Panc1 (cell line): ENCODE measurements at regions not wholly inside any gene's neighbourhood (a gene's known extent, or its start where the extent isn't known, plus 50 kb on each side); places are given as distances from the start of the nearest gene placed in this dataset.

Experiments
- ATAC-seq: fragments of 200-7000 bp; cut with Tn5 transposase; 2 replicates; pipeline ENCODE4 v1.9.1; 2020; ENCODE audit warnings: mild to moderate bottlenecking, moderate library complexity
- BruUV-seq: library from RNA; stranded (reverse); fragments of 400-500 nt; replicated peaks from 2 replicates; lab custom pipeline; 2021; lab: Mats Ljungman, UMichigan
- CTCF ChIA-PET: fragments of 300-600 bp; sonication (Branson Sonifier 250); formaldehyde crosslinking; loops from one replicate; lab custom pipeline; 2022; ENCODE audit warnings: antibody characterized with exemption; lab: Charles Lee
- POLR2A ChIA-PET: fragments of 300-600 bp; sonication (Branson Sonifier 250); formaldehyde crosslinking; loops from one replicate; lab custom pipeline; 2022; ENCODE audit warnings: antibody characterized with exemption; lab: Charles Lee
- DNase-seq: peaks from one replicate; pipeline ENCODE4 v3.0.0-alpha.2; 2010; ENCODE audit warnings: low read depth, low spot score
- H3K27ac ChIP-seq: 2 replicates; pipeline ENCODE4 v1.5.1; 2011; ENCODE audit warnings: mild to moderate bottlenecking, low read length, inconsistent platforms
- H3K27me3 ChIP-seq: fragments of 200-500 bp; sonication (Bioruptor generic); 2 replicates; pipeline ENCODE4 v1.6.0; 2014; ENCODE audit warnings: low read length, inconsistent platforms; ENCODE audit not compliant: control insufficient read depth, insufficient read depth
- H3K36me3 ChIP-seq: fragments of 200-500 bp; sonication (Bioruptor generic); 2 replicates; pipeline ENCODE4 v1.5.1; 2014; ENCODE audit warnings: inconsistent platforms, mild to moderate bottlenecking, low read length, moderate library complexity; ENCODE audit not compliant: control insufficient read depth, insufficient read depth
- H3K4me1 ChIP-seq: 2 replicates; pipeline ENCODE4 v1.5.1; 2011; ENCODE audit warnings: inconsistent platforms, mild to moderate bottlenecking, low read length, moderate library complexity; ENCODE audit not compliant: control insufficient read depth, insufficient read depth
- H3K4me3 ChIP-seq, 2 experiments: 2 replicates each; pipeline ENCODE4 v1.5.1; 2011 to 2012; ENCODE audit warnings: low read depth in 2 of 2, low read length in 2 of 2, mild to moderate bottlenecking in 2 of 2, inconsistent platforms in 1 of 2, moderate library complexity in 1 of 2
- H3K9me3 ChIP-seq: fragments of 200-500 bp; sonication (Bioruptor generic); 2 replicates; pipeline ENCODE4 v1.5.1; 2014; ENCODE audit warnings: low read depth, mild to moderate bottlenecking, inconsistent platforms, low read length, moderate library complexity; ENCODE audit not compliant: control insufficient read depth, insufficient read depth
- CTCF ChIP-seq: fragments of 450-650 bp; IDR thresholded peaks from 2 replicates; pipeline ENCODE4 v1.5.1; 2017; ENCODE audit warnings: mild to moderate bottlenecking
- POLR2AphosphoS5 ChIP-seq: IDR thresholded peaks from 2 replicates; pipeline ENCODE4 v1.6.1; 2012; ENCODE audit warnings: mild to moderate bottlenecking, low read depth, low read length, moderate library complexity
- SIN3A ChIP-seq: IDR thresholded peaks from 2 replicates; pipeline ENCODE4 v1.6.1; 2012; ENCODE audit warnings: low read depth, mild to moderate bottlenecking, low read length, moderate library complexity, borderline replicate concordance; ENCODE audit not compliant: insufficient read depth
- TCF7L2 ChIP-seq: IDR thresholded peaks from 2 replicates; pipeline ENCODE4 v1.6.1; 2011; ENCODE audit warnings: mild to moderate bottlenecking, low read depth, low read length, inconsistent platforms
- in situ Hi-C: cut with HindIII; loops from 2 replicates; pipeline ENCODE4 v1.10.0; 2016; ENCODE audit warnings: low sequenced_read_pairs, low pct_unique_long_range_greater_than_20kb
- intact Hi-C: fragments of 100-400 bp; cut with micrococcal nuclease; formaldehyde crosslinking; loops from one replicate; pipeline ENCODE4 v1.10.0; 2022; ENCODE audit not compliant: unreplicated experiment
- TF ChIP-seq, protein P1 (sequence below), 2 experiments: IDR thresholded peaks; 2 replicates each; pipeline ENCODE4 v1.6.1; 2011 to 2012; ENCODE audit warnings: low read depth in 2 of 2, control low read depth in 1 of 2, low read length in 1 of 2, mild to moderate bottlenecking in 1 of 2, moderate library complexity in 1 of 2; ENCODE audit not compliant: insufficient read depth in 1 of 2

GRCh38 chr18:67354692-67355091 is 161.8 kb downstream of the DSEL start:
- H3K4me1 ChIP-seq: no peaks in the 10 kb centered on the region
- intact Hi-C loops (no loop called here), in situ Hi-C loops (no loop called here)
- H3K27me3 ChIP-seq: no peaks in the 10 kb centered on the region
- H3K9me3 ChIP-seq: no peaks in the 10 kb centered on the region
- ATAC-seq (no peak), DNase-seq (no peak)
- TF ChIP-seq SIN3A (no peak), TCF7L2 (no peak), POLR2AphosphoS5 (no peak)
- TF ChIP-seq, protein P1, sequence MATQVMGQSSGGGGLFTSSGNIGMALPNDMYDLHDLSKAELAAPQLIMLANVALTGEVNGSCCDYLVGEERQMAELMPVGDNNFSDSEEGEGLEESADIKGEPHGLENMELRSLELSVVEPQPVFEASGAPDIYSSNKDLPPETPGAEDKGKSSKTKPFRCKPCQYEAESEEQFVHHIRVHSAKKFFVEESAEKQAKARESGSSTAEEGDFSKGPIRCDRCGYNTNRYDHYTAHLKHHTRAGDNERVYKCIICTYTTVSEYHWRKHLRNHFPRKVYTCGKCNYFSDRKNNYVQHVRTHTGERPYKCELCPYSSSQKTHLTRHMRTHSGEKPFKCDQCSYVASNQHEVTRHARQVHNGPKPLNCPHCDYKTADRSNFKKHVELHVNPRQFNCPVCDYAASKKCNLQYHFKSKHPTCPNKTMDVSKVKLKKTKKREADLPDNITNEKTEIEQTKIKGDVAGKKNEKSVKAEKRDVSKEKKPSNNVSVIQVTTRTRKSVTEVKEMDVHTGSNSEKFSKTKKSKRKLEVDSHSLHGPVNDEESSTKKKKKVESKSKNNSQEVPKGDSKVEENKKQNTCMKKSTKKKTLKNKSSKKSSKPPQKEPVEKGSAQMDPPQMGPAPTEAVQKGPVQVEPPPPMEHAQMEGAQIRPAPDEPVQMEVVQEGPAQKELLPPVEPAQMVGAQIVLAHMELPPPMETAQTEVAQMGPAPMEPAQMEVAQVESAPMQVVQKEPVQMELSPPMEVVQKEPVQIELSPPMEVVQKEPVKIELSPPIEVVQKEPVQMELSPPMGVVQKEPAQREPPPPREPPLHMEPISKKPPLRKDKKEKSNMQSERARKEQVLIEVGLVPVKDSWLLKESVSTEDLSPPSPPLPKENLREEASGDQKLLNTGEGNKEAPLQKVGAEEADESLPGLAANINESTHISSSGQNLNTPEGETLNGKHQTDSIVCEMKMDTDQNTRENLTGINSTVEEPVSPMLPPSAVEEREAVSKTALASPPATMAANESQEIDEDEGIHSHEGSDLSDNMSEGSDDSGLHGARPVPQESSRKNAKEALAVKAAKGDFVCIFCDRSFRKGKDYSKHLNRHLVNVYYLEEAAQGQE (IDR thresholded peaks at IDR 0.05; ENCODE audit: insufficient read depth in 1 of 2, low read depth in 2 of 2, low read length in 1 of 2): no peak
- ChIA-PET POLR2A (no interaction called here), CTCF (no interaction called here)
- no peak overlapping the region for H3K4me3 ChIP-seq
- no peak overlapping the region for H3K27ac ChIP-seq
- no TSS peak for BruUV-seq
- no peaks in the 10 kb centered on the region for H3K36me3 ChIP-seq

DNA sequence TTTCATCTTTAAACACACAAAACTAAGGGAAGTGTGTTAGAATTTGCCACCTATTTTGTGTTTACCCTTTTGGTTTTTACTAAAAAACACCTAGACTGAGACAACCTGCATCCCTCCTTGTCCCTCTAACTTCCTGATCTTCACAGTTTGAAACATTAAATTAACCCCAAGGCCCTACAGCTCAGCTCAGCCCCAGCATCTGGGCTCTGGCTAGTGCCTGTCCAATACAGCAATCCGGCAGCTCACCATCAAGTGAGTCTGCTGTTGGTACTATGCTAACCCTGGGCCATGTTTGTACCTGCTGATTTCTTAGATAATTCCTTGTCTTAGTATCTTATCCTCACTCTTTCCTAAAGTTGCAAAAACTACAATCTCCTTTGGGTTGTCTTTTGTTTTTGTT is 162.4 kb downstream of the DSEL start:
- DNase-seq: no peak
- ChIA-PET POLR2A (no interaction called here), CTCF (no interaction called here)
- no peaks in the 10 kb centered on the region for H3K27me3 ChIP-seq
- no peak for ATAC-seq
- in situ Hi-C loops: no loop called here
- intact Hi-C loops: no loop called here
- BruUV-seq: no TSS peak
- H3K9me3 ChIP-seq: no peaks in the 10 kb centered on the region
- H3K4me3 ChIP-seq: no peak overlapping the region
- H3K27ac ChIP-seq: no peak overlapping the region
- no peaks in the 10 kb centered on the region for H3K36me3 ChIP-seq
- TF ChIP-seq, protein P1 (IDR thresholded peaks at IDR 0.05; ENCODE audit: insufficient read depth in 1 of 2, low read depth in 2 of 2, low read length in 1 of 2): no peak
- TF ChIP-seq SIN3A (no peak), TCF7L2 (no peak)
- H3K4me1 ChIP-seq: no peaks in the 10 kb centered on the region

- DNase-seq (no peak), ATAC-seq (no peak)
- no peak for TF ChIP-seq CTCF
- no peak for TF ChIP-seq SIN3A
- TF ChIP-seq TCF7L2: no peak
- TF ChIP-seq, protein P1 (IDR thresholded peaks at IDR 0.05; ENCODE audit: insufficient read depth in 1 of 2, low read depth in 2 of 2, low read length in 1 of 2): no peak
- no peak for TF ChIP-seq POLR2AphosphoS5
- CTCF ChIA-PET: no interaction called here
- BruUV-seq: no TSS peak
- no peaks in the 10 kb centered on the region for H3K36me3 ChIP-seq
- no peaks in the 10 kb centered on the region for H3K4me1 ChIP-seq
- intact Hi-C loops (no loop called here), in situ Hi-C loops (no loop called here)
- H3K27ac ChIP-seq: no peak overlapping the region
- H3K9me3 ChIP-seq: no peaks in the 10 kb centered on the region
- POLR2A ChIA-PET: no interaction called here
- no peak overlapping the region for H3K4me3 ChIP-seq
- no peaks in the 10 kb centered on the region for H3K27me3 ChIP-seq
Measured at GRCh38 chr18:67347438-67347837, 169.1 kb downstream of the DSEL start.
